ENCODE measurements at regions not wholly inside any gene's neighbourhood (a gene's known extent, or its start where the extent isn't known, plus 50 kb on each side); places are given as distances from the start of the nearest gene placed in this dataset.
A peak's percentile ranks its signal among the peaks of the same experiment; 100 is the strongest.

DNA sequence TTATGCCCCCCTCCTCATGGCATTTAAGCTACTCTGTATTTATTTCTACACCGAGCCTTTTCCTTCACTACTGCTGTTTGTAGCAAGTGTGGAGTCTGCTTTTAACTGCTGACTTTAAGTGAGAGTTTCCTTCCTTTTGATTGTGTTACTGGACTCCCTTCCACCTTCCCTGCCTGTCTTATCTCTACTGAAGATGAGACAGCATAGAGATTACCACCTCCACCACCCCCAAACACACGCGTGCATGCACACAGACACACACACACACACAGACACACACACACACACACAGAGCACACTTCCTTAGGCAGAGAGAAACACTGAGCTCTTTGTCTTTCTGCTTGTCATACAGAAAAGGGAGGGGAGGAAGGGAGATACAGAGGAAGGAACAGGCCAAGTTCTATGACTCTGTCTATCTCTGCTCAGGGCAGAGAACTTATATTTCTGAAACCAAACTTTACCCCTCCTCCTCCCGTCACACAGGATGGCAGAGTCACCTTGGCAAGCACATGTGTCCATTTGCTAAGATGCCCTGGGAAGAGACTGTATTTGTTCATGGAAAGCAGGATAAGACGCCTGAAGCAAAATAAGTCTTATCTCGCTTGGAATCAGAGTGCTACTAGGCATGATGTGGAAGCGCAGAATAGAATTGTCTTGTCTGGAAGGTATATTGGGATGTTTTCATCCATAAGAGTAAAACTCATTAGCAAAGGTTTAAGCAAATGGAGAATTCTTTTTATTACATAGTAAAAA is 81.8 kb upstream of the CAV2 start:
- TF ChIP-seq, protein P1, sequence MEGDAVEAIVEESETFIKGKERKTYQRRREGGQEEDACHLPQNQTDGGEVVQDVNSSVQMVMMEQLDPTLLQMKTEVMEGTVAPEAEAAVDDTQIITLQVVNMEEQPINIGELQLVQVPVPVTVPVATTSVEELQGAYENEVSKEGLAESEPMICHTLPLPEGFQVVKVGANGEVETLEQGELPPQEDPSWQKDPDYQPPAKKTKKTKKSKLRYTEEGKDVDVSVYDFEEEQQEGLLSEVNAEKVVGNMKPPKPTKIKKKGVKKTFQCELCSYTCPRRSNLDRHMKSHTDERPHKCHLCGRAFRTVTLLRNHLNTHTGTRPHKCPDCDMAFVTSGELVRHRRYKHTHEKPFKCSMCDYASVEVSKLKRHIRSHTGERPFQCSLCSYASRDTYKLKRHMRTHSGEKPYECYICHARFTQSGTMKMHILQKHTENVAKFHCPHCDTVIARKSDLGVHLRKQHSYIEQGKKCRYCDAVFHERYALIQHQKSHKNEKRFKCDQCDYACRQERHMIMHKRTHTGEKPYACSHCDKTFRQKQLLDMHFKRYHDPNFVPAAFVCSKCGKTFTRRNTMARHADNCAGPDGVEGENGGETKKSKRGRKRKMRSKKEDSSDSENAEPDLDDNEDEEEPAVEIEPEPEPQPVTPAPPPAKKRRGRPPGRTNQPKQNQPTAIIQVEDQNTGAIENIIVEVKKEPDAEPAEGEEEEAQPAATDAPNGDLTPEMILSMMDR (IDR thresholded peaks at IDR 0.05; ENCODE audit: insufficient read depth, low read depth, low read length): no peak
- TF ChIP-seq EZH2 (IDR thresholded peaks at IDR 0.05; ENCODE audit: insufficient read depth, low read length): no peak
- no peaks in the 10 kb centered on the region for H3K79me2 ChIP-seq (ENCODE audit: insufficient read depth, low read length)
- no peak overlapping the region for H3K4me3 Mint-ChIP-seq (ENCODE audit: unreplicated experiment)
- peak overlapping the region; percentile 8 for H3K4me2 ChIP-seq (ENCODE audit: low read length)
- H3K9me3 ChIP-seq (ENCODE audit: insufficient read depth, low read depth, low read length): no peaks in the 10 kb centered on the region
- H3K4me3 ChIP-seq (ENCODE audit: insufficient read depth, low read depth, low read length): no peak overlapping the region
- H3K27ac ChIP-seq (ENCODE audit: low read depth, low read length): no peak overlapping the region
- H2AFZ ChIP-seq (ENCODE audit: low read depth, low read length): peak overlapping the region; percentile 66
- H3K27me3 Mint-ChIP-seq (ENCODE audit: low read depth, unreplicated experiment): no peaks in the 10 kb centered on the region
- FAIRE-seq (no peak), DNase-seq (ENCODE audit: low read depth) (no peak)
- H3K9me3 Mint-ChIP-seq (ENCODE audit: unreplicated experiment): no peaks in the 10 kb centered on the region
- peaks cover 4% of the 10 kb centered on the region for H3K4me1 ChIP-seq (ENCODE audit: insufficient read depth, low read length)
- H3K36me3 ChIP-seq (ENCODE audit: insufficient read depth, low read length): no peaks in the 10 kb centered on the region
- H3K27me3 ChIP-seq (ENCODE audit: insufficient read depth, low read length): no peaks in the 10 kb centered on the region
- peak overlapping the region; percentile 29 for H3K27ac Mint-ChIP-seq (ENCODE audit: unreplicated experiment)
- no peaks in the 10 kb centered on the region for H4K20me1 ChIP-seq (ENCODE audit: insufficient read depth, low read length)
- H3K36me3 Mint-ChIP-seq (ENCODE audit: low read depth, unreplicated experiment): no peaks in the 10 kb centered on the region
- H3K9ac ChIP-seq (ENCODE audit: low read length): no peak overlapping the region
- peaks cover 13% of the 10 kb centered on the region for H3K4me1 Mint-ChIP-seq (ENCODE audit: low read depth, unreplicated experiment)

- no peak for TF ChIP-seq EZH2 (IDR thresholded peaks at IDR 0.05; ENCODE audit: insufficient read depth, low read length)
- TF ChIP-seq, protein P1 (IDR thresholded peaks at IDR 0.05; ENCODE audit: insufficient read depth, low read depth, low read length): no peak
- no peak overlapping the region for H3K27ac ChIP-seq (ENCODE audit: low read depth, low read length)
- H3K9ac ChIP-seq (ENCODE audit: low read length): no peak overlapping the region
- Mint-ChIP-seq H3K9me3 (ENCODE audit: unreplicated experiment) (no peaks in the 10 kb centered on the region), H3K4me1 (ENCODE audit: low read depth, unreplicated experiment) (peaks cover 16% of the 10 kb centered on the region), H3K27ac (ENCODE audit: unreplicated experiment) (no peak overlapping the region), H3K27me3 (ENCODE audit: low read depth, unreplicated experiment) (no peaks in the 10 kb centered on the region), H3K36me3 (ENCODE audit: low read depth, unreplicated experiment) (no peaks in the 10 kb centered on the region), H3K4me3 (ENCODE audit: unreplicated experiment) (no peak overlapping the region)
- no peaks in the 10 kb centered on the region for H4K20me1 ChIP-seq (ENCODE audit: insufficient read depth, low read length)
- no peak overlapping the region for H3K4me3 ChIP-seq (ENCODE audit: insufficient read depth, low read depth, low read length)
- no peaks in the 10 kb centered on the region for H3K79me2 ChIP-seq (ENCODE audit: insufficient read depth, low read length)
- FAIRE-seq (no peak), DNase-seq (ENCODE audit: low read depth) (no peak)
- H3K36me3 ChIP-seq (ENCODE audit: insufficient read depth, low read length): no peaks in the 10 kb centered on the region
- no peak overlapping the region for H3K4me2 ChIP-seq (ENCODE audit: low read length)
- peaks cover 5% of the 10 kb centered on the region for H3K4me1 ChIP-seq (ENCODE audit: insufficient read depth, low read length)
- no peaks in the 10 kb centered on the region for H3K27me3 ChIP-seq (ENCODE audit: insufficient read depth, low read length)
- no peak overlapping the region for H2AFZ ChIP-seq (ENCODE audit: low read depth, low read length)
- no peaks in the 10 kb centered on the region for H3K9me3 ChIP-seq (ENCODE audit: insufficient read depth, low read depth, low read length)
Observed at GRCh38 chr7:116418524-116418923, 81.0 kb upstream of the CAV2 start.

DNA sequence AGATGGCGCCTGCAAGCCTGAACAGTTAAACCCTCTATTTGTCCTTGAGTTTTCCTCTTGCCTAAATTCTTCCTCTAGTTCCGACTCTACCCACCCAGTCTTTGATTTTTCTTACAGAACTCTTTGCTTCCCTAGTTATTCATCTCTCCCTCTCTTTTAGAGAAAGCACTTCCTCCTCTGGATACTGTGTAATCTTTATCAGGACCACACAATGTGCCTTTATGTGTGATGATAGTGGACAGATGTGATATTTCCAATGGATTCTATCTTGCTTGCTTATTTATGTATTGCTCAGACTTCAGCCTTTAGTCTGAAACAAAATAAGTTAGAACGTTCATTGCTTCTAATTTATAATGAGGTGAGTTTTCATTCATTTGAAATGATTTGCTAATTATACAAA is 79.5 kb upstream of the CAV2 start:
- DNase-seq (ENCODE audit: low read depth) (no peak), FAIRE-seq (no peak)
- TF ChIP-seq, protein P1 (IDR thresholded peaks at IDR 0.05; ENCODE audit: insufficient read depth, low read depth, low read length): no peak
- no peak for TF ChIP-seq EZH2 (IDR thresholded peaks at IDR 0.05; ENCODE audit: insufficient read depth, low read length)
- Mint-ChIP-seq H3K27me3 (ENCODE audit: low read depth, unreplicated experiment) (no peaks in the 10 kb centered on the region), H3K4me1 (ENCODE audit: low read depth, unreplicated experiment) (peaks cover 22% of the 10 kb centered on the region), H3K9me3 (ENCODE audit: unreplicated experiment) (no peaks in the 10 kb centered on the region), H3K36me3 (ENCODE audit: low read depth, unreplicated experiment) (no peaks in the 10 kb centered on the region), H3K4me3 (ENCODE audit: unreplicated experiment) (no peak overlapping the region), H3K27ac (ENCODE audit: unreplicated experiment) (no peak overlapping the region)
- Histone ChIP-seq H3K27ac (ENCODE audit: low read depth, low read length) (no peak overlapping the region), H4K20me1 (ENCODE audit: insufficient read depth, low read length) (no peaks in the 10 kb centered on the region), H3K4me3 (ENCODE audit: insufficient read depth, low read depth, low read length) (no peak overlapping the region), H2AFZ (ENCODE audit: low read depth, low read length) (no peak overlapping the region), H3K27me3 (ENCODE audit: insufficient read depth, low read length) (no peaks in the 10 kb centered on the region), H3K79me2 (ENCODE audit: insufficient read depth, low read length) (no peaks in the 10 kb centered on the region), H3K9ac (ENCODE audit: low read length) (no peak overlapping the region), H3K36me3 (ENCODE audit: insufficient read depth, low read length) (no peaks in the 10 kb centered on the region), H3K4me1 (ENCODE audit: insufficient read depth, low read length) (peaks cover 8% of the 10 kb centered on the region), H3K4me2 (ENCODE audit: low read length) (no peak overlapping the region), H3K9me3 (ENCODE audit: insufficient read depth, low read depth, low read length) (no peaks in the 10 kb centered on the region)
